H9 (cell line): ENCODE measurements at regions not wholly inside any gene's neighbourhood (a gene's known extent, or its start where the extent isn't known, plus 50 kb on each side); places are given as distances from the start of the nearest gene placed in this dataset.

ENCODE experiments used
- DNase-seq: peaks from one replicate; pipeline ENCODE4 v3.0.0-alpha.2; 2017
- H2AFZ ChIP-seq: one replicate; pipeline ENCODE4 v1.6.1; 2013; ENCODE audit warnings: mild to moderate bottlenecking, low read length, control low read depth, moderate library complexity
- H2AK5ac ChIP-seq: 2 replicates; pipeline ENCODE4 v1.6.1; 2013; ENCODE audit warnings: low read length, control low read depth, mixed read lengths; ENCODE audit not compliant: insufficient read length
- H2BK120ac ChIP-seq: one replicate; pipeline ENCODE4 v1.6.1; 2013; ENCODE audit warnings: low read depth, mild to moderate bottlenecking, low read length, control low read depth, inconsistent platforms; ENCODE audit not compliant: poor library complexity, severe bottlenecking
- H2BK12ac ChIP-seq: 2 replicates; pipeline ENCODE4 v1.6.1; 2013; ENCODE audit warnings: low read length, control low read depth, mixed read lengths, low read depth; ENCODE audit not compliant: insufficient read length
- H2BK15ac ChIP-seq: 2 replicates; pipeline ENCODE4 v1.6.1; 2013; ENCODE audit warnings: low read depth, low read length, control low read depth
- H2BK20ac ChIP-seq: one replicate; pipeline ENCODE4 v1.6.1; 2013; ENCODE audit warnings: low read depth, mild to moderate bottlenecking, low read length, control low read depth, inconsistent platforms; ENCODE audit not compliant: poor library complexity, severe bottlenecking
- H2BK5ac ChIP-seq: 2 replicates; pipeline ENCODE4 v1.6.1; 2013; ENCODE audit warnings: low read length, control low read depth, mixed read lengths; ENCODE audit not compliant: insufficient read length
- H3K14ac ChIP-seq: 2 replicates; pipeline ENCODE4 v1.6.1; 2013; ENCODE audit warnings: low read length, control low read depth; ENCODE audit not compliant: insufficient read depth
- H3K18ac ChIP-seq: 2 replicates; pipeline ENCODE4 v1.6.1; 2013; ENCODE audit warnings: low read depth, mild to moderate bottlenecking, mixed read lengths, low read length, control low read depth; ENCODE audit not compliant: insufficient read length
- H3K23ac ChIP-seq: 2 replicates; pipeline ENCODE4 v1.6.1; 2013; ENCODE audit warnings: low read length, control low read depth, mixed read lengths, low read depth; ENCODE audit not compliant: insufficient read length
- H3K23me2 ChIP-seq: 2 replicates; pipeline ENCODE4 v1.6.1; 2013; ENCODE audit warnings: low read depth, mild to moderate bottlenecking, mixed read lengths, low read length, control low read depth; ENCODE audit not compliant: insufficient read length, poor library complexity, severe bottlenecking
- H3K27ac ChIP-seq: 2 replicates; pipeline ENCODE4 v1.5.1; 2013; ENCODE audit warnings: low read length, control low read depth, mixed read lengths, low read depth; ENCODE audit not compliant: insufficient read length
- H3K27me3 ChIP-seq: 2 replicates; pipeline ENCODE4 v1.6.1; 2013; ENCODE audit warnings: low read length, control low read depth, inconsistent platforms; ENCODE audit not compliant: insufficient read depth
- H3K4ac ChIP-seq: 2 replicates; pipeline ENCODE4 v1.6.1; 2013; ENCODE audit warnings: low read depth, mild to moderate bottlenecking, control low read depth, inconsistent platforms, low read length, moderate library complexity
- H3K4me1 ChIP-seq: 2 replicates; pipeline ENCODE4 v1.6.1; 2013; ENCODE audit warnings: low read length, control low read depth, inconsistent platforms; ENCODE audit not compliant: insufficient read depth
- H3K4me2 ChIP-seq: 2 replicates; pipeline ENCODE4 v1.6.1; 2013; ENCODE audit warnings: low read length, control low read depth, mixed read lengths; ENCODE audit not compliant: insufficient read length, insufficient read depth
- H3K56ac ChIP-seq: 2 replicates; pipeline ENCODE4 v1.6.1; 2013; ENCODE audit warnings: low read depth, mild to moderate bottlenecking, mixed read lengths, low read length, control low read depth; ENCODE audit not compliant: insufficient read length
- H3K79me1 ChIP-seq: 2 replicates; pipeline ENCODE4 v1.6.1; 2013; ENCODE audit warnings: low read depth, mild to moderate bottlenecking, moderate library complexity, low read length, control low read depth, inconsistent platforms; ENCODE audit not compliant: insufficient read depth, poor library complexity, severe bottlenecking
- H3K79me2 ChIP-seq: 2 replicates; pipeline ENCODE4 v1.6.1; 2013; ENCODE audit warnings: low read length, control low read depth, inconsistent platforms; ENCODE audit not compliant: insufficient read depth
- H3K9ac ChIP-seq: 2 replicates; pipeline ENCODE4 v1.6.1; 2013; ENCODE audit warnings: low read length, control low read depth, mixed read lengths; ENCODE audit not compliant: insufficient read length; ENCODE audit errors: extremely low read depth
- H3K9me3 ChIP-seq: one replicate; pipeline ENCODE4 v1.6.1; 2013; ENCODE audit warnings: low read depth, low read length, inconsistent platforms; ENCODE audit not compliant: control insufficient read depth
- H3T11ph ChIP-seq: one replicate; pipeline ENCODE4 v1.6.1; 2013; ENCODE audit warnings: mild to moderate bottlenecking, low read length, control low read depth, inconsistent platforms
- H4K20me1 ChIP-seq: one replicate; pipeline ENCODE4 v1.6.1; 2013; ENCODE audit not compliant: control insufficient read depth, insufficient read length, insufficient read depth
- H4K5ac ChIP-seq: 2 replicates; pipeline ENCODE4 v1.6.1; 2013; ENCODE audit warnings: low read depth, mild to moderate bottlenecking, mixed read lengths, low read length, control low read depth; ENCODE audit not compliant: insufficient read length
- H4K8ac ChIP-seq: replicated peaks from 2 replicates; pipeline ENCODE4 v1.6.1; 2013; ENCODE audit warnings: low read length, control low read depth, mixed read lengths, low read depth; ENCODE audit not compliant: insufficient read length
- H4K91ac ChIP-seq: 2 replicates; pipeline ENCODE4 v1.6.1; 2013; ENCODE audit warnings: low read depth, mild to moderate bottlenecking, moderate library complexity, mixed read lengths, low read length, control low read depth; ENCODE audit not compliant: insufficient read length
- H3K27ac Mint-ChIP-seq, 3 experiments: 2 replicates in 2 of 3; 3 replicates in 1 of 3; pipeline ENCODE4 v1.8.0; 2020 to 2021; ENCODE audit warnings: mixed read lengths in 3 of 3, mild to moderate bottlenecking in 1 of 3, moderate library complexity in 1 of 3
- H3K27me3 Mint-ChIP-seq: 2 replicates; pipeline ENCODE4 v1.8.0; 2021; ENCODE audit warnings: low read depth, mild to moderate bottlenecking, moderate library complexity, mixed read lengths
- H3K36me3 Mint-ChIP-seq, 3 experiments: 2 replicates in 2 of 3; 3 replicates in 1 of 3; pipeline ENCODE4 v1.8.0; 2020 to 2021; ENCODE audit warnings: low read depth in 3 of 3, mixed read lengths in 3 of 3; ENCODE audit not compliant: insufficient read depth in 1 of 3
- H3K4me1 Mint-ChIP-seq, 2 experiments: 2 replicates each; pipeline ENCODE4 v1.8.0; 2020; ENCODE audit warnings: mixed read lengths in 2 of 2
- H3K4me3 Mint-ChIP-seq, 2 experiments: 2 replicates in 1 of 2; 3 replicates in 1 of 2; pipeline ENCODE4 v1.8.0; 2020 to 2021; ENCODE audit warnings: mild to moderate bottlenecking in 2 of 2, mixed read lengths in 2 of 2, moderate library complexity in 1 of 2
- H3K9me3 Mint-ChIP-seq, 2 experiments: 2 replicates in 1 of 2; 3 replicates in 1 of 2; pipeline ENCODE4 v1.8.0; 2020; ENCODE audit warnings: mild to moderate bottlenecking in 2 of 2, mixed read lengths in 2 of 2, moderate library complexity in 1 of 2
- CTCF ChIP-seq: fragments of 200-600 bp; sonication (generic); conservative IDR thresholded peaks from 3 replicates; pipeline ENCODE4 v1.8.0; 2021; ENCODE audit warnings: antibody characterized with exemption, mild to moderate bottlenecking
- WGBS: extraction: QIAGEN DNeasy Blood & Tissue Kit; methylation state at CpG from one replicate; pipeline ENCODE4 v1.1.7; 2013; ENCODE audit warnings: missing lambda C conversion rate, low lambda C conversion rate, mixed read lengths; ENCODE audit not compliant: insufficient read length; ENCODE audit errors: extremely low coverage; 5-methylcytosine and 5-hydroxymethylcytosine counted together

- Mint-ChIP-seq H3K4me3 (no peak overlapping the region), H3K9me3 (no peaks in the 10 kb centered on the region), H3K27me3 (no peaks in the 10 kb centered on the region), H3K36me3 (no peaks in the 10 kb centered on the region), H3K4me1 (no peaks in the 10 kb centered on the region), H3K27ac (no peak overlapping the region)
- Histone ChIP-seq H2BK5ac (no peak overlapping the region), H4K5ac (no peak overlapping the region), H3K27ac (no peak overlapping the region), H3K9me3 (no peaks in the 10 kb centered on the region), H3K9ac (no peak overlapping the region), H3K23me2 (no peaks in the 10 kb centered on the region), H2BK15ac (no peak overlapping the region), H2BK120ac (no peak overlapping the region), H3T11ph (no peak overlapping the region), H3K18ac (no peak overlapping the region), H3K79me1 (no peaks in the 10 kb centered on the region), H4K8ac (no peak overlapping the region), H3K14ac (no peak overlapping the region), H3K4me2 (no peak overlapping the region), H3K56ac (no peak overlapping the region), H4K91ac (no peak overlapping the region), H3K4ac (no peak overlapping the region), H2BK12ac (no peak overlapping the region), H3K23ac (no peak overlapping the region), H2BK20ac (no peak overlapping the region), H2AFZ (no peak overlapping the region), H3K4me1 (no peaks in the 10 kb centered on the region), H2AK5ac (no peak overlapping the region), H3K79me2 (no peaks in the 10 kb centered on the region), H4K20me1 (no peaks in the 10 kb centered on the region), H3K27me3 (no peaks in the 10 kb centered on the region)
- no peak for TF ChIP-seq CTCF
- no CpG with 5 or more reads among the region's 5 CpGs for WGBS
- no peak for DNase-seq
Observed at GRCh38 chr9:81851340-81851739, 76.9 kb upstream of the SPATA31D4 start.
